GM21528 (cell line): ENCODE measurements at regions not wholly inside any gene's neighbourhood (a gene's known extent, or its start where the extent isn't known, plus 50 kb on each side); places are given as distances from the start of the nearest gene placed in this dataset.
A peak's percentile ranks its signal among the peaks of the same experiment; 100 is the strongest.
"Not testable (repeated sequence)": the region's sequence is repeated elsewhere in the genome, so short reads cannot be mapped to it uniquely, and the experiment has no call there.

Source experiments
- ATAC-seq: cut with Tn5 transposase; IDR thresholded peaks from one replicate; pipeline ENCODE4 v1.9.1; 2021; ENCODE audit warnings: mild to moderate bottlenecking, moderate library complexity; ENCODE audit not compliant: unreplicated experiment, low FRiP score

GRCh38 chr7:106747804-106748203, 86.8 kb upstream of the CCDC71L start:
- ATAC-seq: no peak

GRCh38 chr7:106749165-106749564, 88.2 kb upstream of the CCDC71L start:
- ATAC-seq: no peak

GRCh38 chr7:106750773-106751172, 89.8 kb upstream of the CCDC71L start:
- no peak for ATAC-seq

GRCh38 chr7:106752367-106752766, 91.4 kb upstream of the CCDC71L start:
- ATAC-seq: no peak

- not testable (repeated sequence) for ATAC-seq
Observed at GRCh38 chr7:106755024-106755423, 94.1 kb upstream of the CCDC71L start.

- no peak for ATAC-seq
Observed at GRCh38 chr7:106755641-106756040, 94.7 kb upstream of the CCDC71L start.

- no peak for ATAC-seq
Observed at GRCh38 chr7:106756071-106756470, 95.1 kb upstream of the CCDC71L start.

- no peak for ATAC-seq
Observed at GRCh38 chr7:106756884-106757283, 95.9 kb upstream of the CCDC71L start.

GRCh38 chr7:106757846-106758245, 96.9 kb upstream of the CCDC71L start:
- no peak for ATAC-seq

GRCh38 chr7:106762845-106763244, 101.9 kb upstream of the CCDC71L start:
- ATAC-seq: not testable (repeated sequence)

DNA sequence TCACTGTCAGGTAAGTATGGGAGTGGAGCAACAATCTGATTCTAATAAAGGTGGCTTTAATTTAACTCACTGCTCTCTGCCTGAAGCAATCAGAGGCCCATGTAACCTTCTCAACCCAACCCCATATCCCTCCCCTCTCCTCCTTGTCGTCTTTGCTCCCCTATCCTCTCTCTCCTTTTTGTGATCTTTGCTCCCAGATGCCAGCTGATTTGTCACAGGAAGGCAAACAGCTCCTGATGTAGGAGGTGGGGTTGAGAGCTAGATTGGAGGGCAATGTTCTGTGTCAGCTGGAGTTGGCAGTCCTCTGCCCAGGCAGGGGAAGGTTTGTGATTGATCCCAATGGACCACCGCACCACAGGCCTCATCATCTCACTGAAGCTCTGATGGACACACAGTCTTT, 101.4 kb upstream of the PIK3CG start:
- ATAC-seq: no peak

GRCh38 chr7:106765727-106766355, 99.2 kb upstream of the PIK3CG start:
- ATAC-seq: no peak

- no peak for ATAC-seq
Observed at GRCh38 chr7:106766551-106766950, 98.5 kb upstream of the PIK3CG start.

- ATAC-seq: no peak
Observed at GRCh38 chr7:106767078-106767477, 98.0 kb upstream of the PIK3CG start.

GRCh38 chr7:106767498-106768323, 97.4 kb upstream of the PIK3CG start:
- ATAC-seq: peak; percentile 63

DNA sequence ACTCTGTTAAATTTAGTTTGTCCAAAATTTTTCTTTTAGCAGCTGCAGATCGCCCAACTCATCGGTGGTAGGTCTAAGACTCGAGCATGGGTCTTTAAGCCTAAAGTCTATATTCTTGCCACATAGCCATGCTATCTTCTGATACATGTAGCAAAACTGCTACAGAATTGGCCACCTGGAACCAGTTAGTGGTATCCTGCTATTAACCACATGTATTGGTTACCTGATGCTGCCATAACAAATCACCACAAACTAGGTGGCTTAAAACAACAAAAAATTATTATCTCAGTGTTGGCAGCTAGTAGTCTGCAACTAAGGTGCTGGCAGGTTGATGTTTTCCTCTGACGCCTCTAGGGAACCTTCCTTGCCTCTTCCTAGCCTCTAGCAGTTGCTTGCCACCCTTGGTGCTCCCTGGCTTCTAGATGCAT, 96.7 kb upstream of the PIK3CG start:
- peak; percentile 62 for ATAC-seq

DNA sequence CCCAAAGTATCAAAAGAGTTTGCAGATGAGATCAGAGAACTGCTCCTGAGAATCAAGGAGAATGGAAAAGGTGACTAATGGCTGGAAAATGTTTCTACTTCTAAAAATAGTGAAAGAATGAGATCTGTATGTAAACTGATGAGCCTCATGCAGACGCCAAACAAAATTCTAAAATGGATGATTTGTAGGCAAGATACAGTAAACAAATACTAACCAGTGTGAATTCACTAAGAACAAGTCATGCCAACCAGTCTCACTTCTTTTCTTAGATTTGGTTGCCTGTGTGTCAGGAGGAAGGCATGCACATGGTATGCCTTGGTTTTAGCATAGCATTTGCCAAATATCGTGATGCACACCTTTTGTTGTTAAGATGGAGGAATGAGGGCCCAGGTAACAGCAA, 94.9 kb upstream of the PIK3CG start:
- ATAC-seq: no peak

DNA sequence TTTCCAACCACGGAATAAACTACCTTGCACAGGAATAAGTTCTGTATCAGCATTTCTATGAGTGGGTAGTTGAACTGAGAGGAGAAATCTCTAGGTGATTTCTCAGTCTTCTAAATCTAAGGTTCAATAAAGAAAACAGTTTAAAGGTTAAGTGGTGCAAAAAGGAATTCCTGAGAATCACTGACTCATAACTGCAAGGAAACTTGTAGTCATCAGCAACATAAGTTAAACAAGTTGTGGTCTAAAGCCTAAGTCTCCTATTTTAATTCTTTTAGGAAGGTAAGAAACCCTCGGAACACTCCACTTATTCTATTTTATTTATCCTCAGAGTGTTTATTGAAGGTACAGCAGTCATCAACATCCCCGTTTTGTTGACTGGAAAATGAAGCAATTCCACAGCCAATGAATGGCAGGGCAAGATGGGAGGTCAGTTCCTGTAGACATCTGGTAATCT, 92.4 kb upstream of the PIK3CG start:
- no peak for ATAC-seq

DNA sequence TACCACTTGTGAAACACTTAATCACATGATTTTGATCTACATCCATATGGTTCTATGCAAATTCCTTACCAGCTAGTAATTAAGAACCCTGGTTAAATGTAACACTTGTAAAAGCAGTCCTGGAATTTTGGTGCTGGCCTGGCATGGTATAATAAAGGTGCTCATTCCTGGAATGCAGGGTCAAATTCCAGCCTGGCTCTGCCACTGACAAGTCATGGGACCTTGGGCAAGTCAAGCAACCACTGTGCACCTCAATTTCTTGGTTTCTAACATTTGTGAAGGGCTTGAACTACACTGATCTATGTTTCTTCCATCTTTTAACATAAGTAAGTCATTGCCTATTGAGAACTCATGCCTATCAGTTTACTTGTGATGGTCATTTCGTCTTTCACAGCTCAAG, 91.9 kb upstream of the PIK3CG start:
- ATAC-seq: no peak

DNA sequence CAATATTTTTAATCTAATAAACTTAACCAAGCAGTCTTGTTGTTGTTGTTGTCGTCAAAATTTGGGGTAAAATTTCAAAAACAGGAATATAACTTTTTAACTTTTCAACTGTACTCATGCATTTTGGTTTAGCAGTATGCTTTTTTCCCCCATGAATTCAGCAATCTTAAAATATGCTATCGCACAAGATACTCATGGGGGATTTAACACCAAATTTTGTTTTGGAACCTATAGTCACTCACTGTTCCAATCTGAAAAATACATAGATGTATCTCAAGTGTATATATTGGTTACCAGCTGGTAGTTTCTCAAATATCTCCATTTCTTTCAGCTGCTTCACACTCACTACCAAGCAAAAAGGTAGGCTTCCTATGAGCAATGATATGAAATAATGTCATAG, 91.4 kb upstream of the PIK3CG start:
- ATAC-seq: no peak

GRCh38 chr7:106774213-106774767, 90.8 kb upstream of the PIK3CG start:
- no peak for ATAC-seq
